ENCODE measurements at regions not wholly inside any gene's neighbourhood (a gene's known extent, or its start where the extent isn't known, plus 50 kb on each side); places are given as distances from the start of the nearest gene placed in this dataset.
"Not testable (repeated sequence)": the region's sequence is repeated elsewhere in the genome, so short reads cannot be mapped to it uniquely, and the experiment has no call there.

GRCh38 chr3:35141406-35141805 is 497.9 kb upstream of the ARPP21 start:
- Histone ChIP-seq H3K36me3 (replicated peaks in 1 of 2; ENCODE audit: control extremely low read depth in 1 of 2, control insufficient read depth in 1 of 2, extremely low read depth in 1 of 2, insufficient read depth in 2 of 2, low read length in 1 of 2) (no peaks in the 10 kb centered on the region), H3K27ac (ENCODE audit: low read length in 2 of 2) (no peak overlapping the region), H3K4me3 (ENCODE audit: control extremely low read depth in 1 of 5, extremely low read depth in 1 of 5, insufficient read depth in 1 of 5, low read depth in 2 of 5, low read length in 4 of 5) (no peak overlapping the region), H3K79me2 (ENCODE audit: control insufficient read depth, insufficient read depth, low read length) (no peaks in the 10 kb centered on the region), H2AFZ (ENCODE audit: insufficient read depth, low read depth, low read length, poor library complexity, severe bottlenecking) (no peak overlapping the region), H4K20me1 (ENCODE audit: control insufficient read depth, insufficient read depth, low read length, poor library complexity, severe bottlenecking) (no peaks in the 10 kb centered on the region), H3K4me1 (ENCODE audit: control insufficient read depth in 2 of 2, insufficient read depth in 2 of 2, low read length in 2 of 2) (no peaks in the 10 kb centered on the region), H3K4me2 (replicated peaks; ENCODE audit: low read depth, low read length, poor library complexity, severe bottlenecking) (no peak overlapping the region), H3K9me3 (ENCODE audit: control extremely low read depth in 1 of 3, control insufficient read depth in 2 of 3, insufficient read depth in 1 of 3, low read length in 2 of 3) (peaks cover 0 to 11% (median 0%) of the 10 kb centered on the region in 3 donors), H3K27me3 (replicated peaks in 1 of 4; ENCODE audit: control extremely low read depth in 1 of 4, control insufficient read depth in 3 of 4, insufficient read depth in 4 of 4, low read length in 3 of 4) (no peaks in the 10 kb centered on the region), H3K9ac (ENCODE audit: low read length) (no peak overlapping the region)
- Mint-ChIP-seq H3K4me1 (no peaks in the 10 kb centered on the region), H3K27ac (no peak overlapping the region), H3K9me3 (ENCODE audit: insufficient read depth) (peaks cover 4% of the 10 kb centered on the region), H3K27me3 (no peaks in the 10 kb centered on the region), H3K4me3 (no peak overlapping the region)
- intact Hi-C loops (cut with micrococcal nuclease), result no loop called here
- DNase-seq (no peak), ATAC-seq (ENCODE audit: low read depth) (no peak)
- ChIA-PET CTCF (no interaction called here), POLR2A (no interaction called here)
- 89% methylated on average over 3 of the region's 4 CpGs for WGBS (ENCODE audit: insufficient coverage)
- TF ChIP-seq CTCF (IDR thresholded peaks at IDR 0.05) (no peak), EZH2 (IDR thresholded peaks at IDR 0.05; ENCODE audit: borderline replicate concordance, insufficient read depth, low read depth, low read length, poor library complexity, severe bottlenecking) (no peak)

- Mint-ChIP-seq H3K4me3 (no peak overlapping the region), H3K4me1 (no peaks in the 10 kb centered on the region), H3K9me3 (ENCODE audit: insufficient read depth) (peaks cover 4% of the 10 kb centered on the region), H3K27me3 (no peaks in the 10 kb centered on the region), H3K27ac (no peak overlapping the region)
- DNase-seq, result no peak
- H3K9ac ChIP-seq (ENCODE audit: low read length), result no peak overlapping the region
- H3K4me2 ChIP-seq (replicated peaks; ENCODE audit: low read depth, low read length, poor library complexity, severe bottlenecking), result no peak overlapping the region
- peaks cover 0 to 11% (median 0%) of the 10 kb centered on the region in 3 donors for H3K9me3 ChIP-seq (ENCODE audit: control extremely low read depth in 1 of 3, control insufficient read depth in 2 of 3, insufficient read depth in 1 of 3, low read length in 2 of 3)
- POLR2A ChIA-PET, result no interaction called here
- ATAC-seq (ENCODE audit: low read depth), result no peak
- no peak overlapping the region for H3K27ac ChIP-seq (ENCODE audit: low read length in 2 of 2)
- no peaks in the 10 kb centered on the region for H3K79me2 ChIP-seq (ENCODE audit: control insufficient read depth, insufficient read depth, low read length)
- no peaks in the 10 kb centered on the region for H4K20me1 ChIP-seq (ENCODE audit: control insufficient read depth, insufficient read depth, low read length, poor library complexity, severe bottlenecking)
- no peaks in the 10 kb centered on the region for H3K4me1 ChIP-seq (ENCODE audit: control insufficient read depth in 2 of 2, insufficient read depth in 2 of 2, low read length in 2 of 2)
- H3K36me3 ChIP-seq (replicated peaks in 1 of 2; ENCODE audit: control extremely low read depth in 1 of 2, control insufficient read depth in 1 of 2, extremely low read depth in 1 of 2, insufficient read depth in 2 of 2, low read length in 1 of 2), result no peaks in the 10 kb centered on the region
- no peak for TF ChIP-seq CTCF (IDR thresholded peaks at IDR 0.05)
- TF ChIP-seq EZH2 (IDR thresholded peaks at IDR 0.05; ENCODE audit: borderline replicate concordance, insufficient read depth, low read depth, low read length, poor library complexity, severe bottlenecking), result no peak
- no peak overlapping the region for H2AFZ ChIP-seq (ENCODE audit: insufficient read depth, low read depth, low read length, poor library complexity, severe bottlenecking)
- H3K27me3 ChIP-seq (replicated peaks in 1 of 4; ENCODE audit: control extremely low read depth in 1 of 4, control insufficient read depth in 3 of 4, insufficient read depth in 4 of 4, low read length in 3 of 4), result no peaks in the 10 kb centered on the region
- intact Hi-C loops (cut with micrococcal nuclease), result no loop called here
- CTCF ChIA-PET, result no interaction called here
- no peak overlapping the region for H3K4me3 ChIP-seq (ENCODE audit: control extremely low read depth in 1 of 5, extremely low read depth in 1 of 5, insufficient read depth in 1 of 5, low read depth in 2 of 5, low read length in 4 of 5)
These were observed 495.3 kb upstream of the ARPP21 start for GRCh38 chr3:35144011-35144410.

DNA sequence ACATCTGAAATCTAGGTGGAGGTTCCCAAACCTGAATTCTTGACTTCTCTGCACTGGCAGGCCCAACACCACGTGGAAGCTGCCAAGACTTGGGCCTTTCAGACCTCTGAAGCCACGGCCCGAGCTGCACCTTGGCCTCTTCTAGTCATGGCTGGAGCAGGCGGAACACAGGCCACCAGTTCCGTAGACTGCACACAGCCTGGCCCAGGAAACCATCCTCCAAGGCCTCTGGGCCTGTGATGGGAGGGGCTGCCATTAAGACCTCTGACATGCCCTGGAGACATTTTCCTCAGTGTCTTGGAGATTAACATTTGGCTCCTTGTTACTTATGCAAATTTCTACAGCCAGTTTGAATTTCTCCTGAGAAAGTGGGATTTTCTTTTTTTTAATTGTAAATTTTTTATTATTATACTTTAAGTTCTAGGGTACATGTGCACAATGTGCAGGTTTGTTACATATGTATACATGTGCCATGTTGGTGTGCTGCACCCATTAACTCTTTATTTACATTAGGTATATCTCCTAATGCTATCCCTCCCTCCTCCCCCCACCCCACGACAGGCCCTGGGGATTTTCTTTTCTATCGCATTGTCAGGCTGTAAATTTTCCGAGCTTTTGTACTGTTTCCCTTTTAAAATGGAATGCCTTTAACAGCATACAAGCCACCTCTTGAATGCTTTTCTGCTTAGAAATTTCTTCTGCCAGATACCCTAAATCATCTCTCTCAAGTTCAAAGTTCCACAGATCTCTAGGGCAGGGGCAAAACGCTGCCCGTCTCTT is 492.9 kb upstream of the ARPP21 start:
- H3K4me3 ChIP-seq (ENCODE audit: control extremely low read depth in 1 of 5, extremely low read depth in 1 of 5, insufficient read depth in 1 of 5, low read depth in 2 of 5, low read length in 4 of 5); H3K9me3 Mint-ChIP-seq (ENCODE audit: insufficient read depth); H3K9ac ChIP-seq (ENCODE audit: low read length); H2AFZ ChIP-seq (ENCODE audit: insufficient read depth, low read depth, low read length, poor library complexity, severe bottlenecking); H3K4me1 ChIP-seq (ENCODE audit: control insufficient read depth in 2 of 2, insufficient read depth in 2 of 2, low read length in 2 of 2); POLR2A ChIA-PET; H3K4me2 ChIP-seq (replicated peaks; ENCODE audit: low read depth, low read length, poor library complexity, severe bottlenecking); H3K27ac Mint-ChIP-seq; H3K36me3 ChIP-seq (replicated peaks in 1 of 2; ENCODE audit: control extremely low read depth in 1 of 2, control insufficient read depth in 1 of 2, extremely low read depth in 1 of 2, insufficient read depth in 2 of 2, low read length in 1 of 2); H3K27me3 Mint-ChIP-seq; H4K20me1 ChIP-seq (ENCODE audit: control insufficient read depth, insufficient read depth, low read length, poor library complexity, severe bottlenecking); intact Hi-C loops (cut with micrococcal nuclease); H3K27me3 ChIP-seq (replicated peaks in 1 of 4; ENCODE audit: control extremely low read depth in 1 of 4, control insufficient read depth in 3 of 4, insufficient read depth in 4 of 4, low read length in 3 of 4); H3K4me3 Mint-ChIP-seq; H3K27ac ChIP-seq (ENCODE audit: low read length in 2 of 2); DNase-seq; H3K4me1 Mint-ChIP-seq; ATAC-seq (ENCODE audit: low read depth); H3K79me2 ChIP-seq (ENCODE audit: control insufficient read depth, insufficient read depth, low read length); CTCF ChIA-PET: not testable (repeated sequence)
- 81% methylated on average over 10 of the region's 10 CpGs for WGBS (ENCODE audit: insufficient coverage)
- H3K9me3 ChIP-seq (ENCODE audit: control extremely low read depth in 1 of 3, control insufficient read depth in 2 of 3, insufficient read depth in 1 of 3, low read length in 2 of 3), result peaks cover 0 to 11% (median 0%) of the 10 kb centered on the region in 3 donors
